Tibial artery (tissue), 4 donors: ENCODE measurements at regions not wholly inside any gene's neighbourhood (a gene's known extent, or its start where the extent isn't known, plus 50 kb on each side); places are given as distances from the start of the nearest gene placed in this dataset.
"Not testable (repeated sequence)": the region's sequence is repeated elsewhere in the genome, so short reads cannot be mapped to it uniquely, and the experiment has no call there.

Experiments used
- DNase-seq, 2 donors: peaks; one replicate each; pipeline ENCODE4 v3.0.0-alpha.2; 2019
- H3K27ac ChIP-seq, 2 donors: fragments of 200-600 bp; sonication (generic) in 1 of 2; 1 replicate in 1 of 2; 2 replicates in 1 of 2; pipeline ENCODE4 v1.5.1; 2018 to 2019; ENCODE audit warnings: mild to moderate bottlenecking in 1 of 2
- H3K27me3 ChIP-seq, 2 donors: fragments of 200-600 bp; sonication (generic) in 1 of 2; one replicate each; pipeline versions ENCODE4 v1.5.1 to v1.6.0; 2016 to 2019
- H3K36me3 ChIP-seq, 3 donors: fragments of 200-600 bp; sonication (generic) in 2 of 3; one replicate each; pipeline ENCODE4 v1.5.1; 2016 to 2019; ENCODE audit warnings: mild to moderate bottlenecking in 2 of 3
- H3K4me1 ChIP-seq, 4 donors: fragments of 200-600 bp; sonication (generic) in 2 of 4; 1 replicate in 3 of 4; 2 replicates in 1 of 4; pipeline ENCODE4 v1.5.1; 2016 to 2019
- H3K4me3 ChIP-seq, 2 donors: fragments of 200-600 bp; sonication (generic) in 1 of 2; 1 replicate in 1 of 2; 2 replicates in 1 of 2; pipeline ENCODE4 v1.5.1; 2018 to 2019; ENCODE audit warnings: mild to moderate bottlenecking in 2 of 2
- H3K9me3 ChIP-seq, 3 donors: fragments of 200-600 bp; sonication (generic) in 1 of 3; one replicate each; pipeline ENCODE4 v1.5.1; 2016 to 2019
- CTCF ChIP-seq, 2 experiments: fragments of 200-600 bp in 1 of 2; fragments of 450-650 bp in 1 of 2; IDR thresholded peaks; one replicate each; pipeline ENCODE4 v1.5.1; 2017 to 2019; ENCODE audit warnings: antibody characterized with exemption in 2 of 2, mild to moderate bottlenecking in 1 of 2, moderate library complexity in 1 of 2
- intact Hi-C: fragments of 100-400 bp; cut with DNase I; formaldehyde crosslinking; loops from one replicate; pipeline ENCODE4 v1.15.0; 2023; ENCODE audit warnings: low total_unique reads

GRCh38 chr19:21622920-21623319 is 117.5 kb downstream of the ZNF429 start:
- intact Hi-C loops: no loop called here
- Histone ChIP-seq H3K27ac (no peak overlapping the region), H3K27me3 (no peaks in the 10 kb centered on the region), H3K36me3 (no peaks in the 10 kb centered on the region), H3K4me3 (no peak overlapping the region), H3K9me3 (no peaks in the 10 kb centered on the region), H3K4me1 (no peaks in the 10 kb centered on the region)
- no peak for TF ChIP-seq CTCF (IDR thresholded peaks at IDR 0.05)
- DNase-seq: no peak

- Histone ChIP-seq H3K9me3 (no peaks in the 10 kb centered on the region), H3K36me3 (no peaks in the 10 kb centered on the region), H3K27ac (no peak overlapping the region), H3K27me3 (no peaks in the 10 kb centered on the region), H3K4me1 (no peaks in the 10 kb centered on the region), H3K4me3 (no peak overlapping the region)
- no peak for TF ChIP-seq CTCF (IDR thresholded peaks at IDR 0.05)
- no peak for DNase-seq
- intact Hi-C loops: no loop called here
Measured at GRCh38 chr19:21621671-21622070, 116.3 kb downstream of the ZNF429 start.

- DNase-seq: no peak
- no peaks in the 10 kb centered on the region for H3K4me1 ChIP-seq
- no peaks in the 10 kb centered on the region for H3K27me3 ChIP-seq
- no peaks in the 10 kb centered on the region for H3K36me3 ChIP-seq
- intact Hi-C loops: no loop called here
- H3K4me3 ChIP-seq: no peak overlapping the region
- H3K27ac ChIP-seq: no peak overlapping the region
- H3K9me3 ChIP-seq: no peaks in the 10 kb centered on the region
- no peak for TF ChIP-seq CTCF (IDR thresholded peaks at IDR 0.05)
Measured at GRCh38 chr19:21617740-21618339, 112.4 kb downstream of the ZNF429 start.

- H3K27ac ChIP-seq, H3K9me3 ChIP-seq, H3K4me3 ChIP-seq, DNase-seq, H3K36me3 ChIP-seq, H3K27me3 ChIP-seq, intact Hi-C loops, H3K4me1 ChIP-seq: not testable (repeated sequence)
Measured at GRCh38 chr19:21614776-21615175, 109.4 kb downstream of the ZNF429 start.

- H3K36me3 ChIP-seq, H3K9me3 ChIP-seq, H3K4me3 ChIP-seq, H3K27me3 ChIP-seq, H3K27ac ChIP-seq, H3K4me1 ChIP-seq, intact Hi-C loops, DNase-seq: not testable (repeated sequence)
Measured at GRCh38 chr19:21613201-21613600, 107.8 kb downstream of the ZNF429 start.

GRCh38 chr19:21612403-21612872 is 107.0 kb downstream of the ZNF429 start:
- no peaks in the 10 kb centered on the region for H3K36me3 ChIP-seq
- no peaks in the 10 kb centered on the region for H3K27me3 ChIP-seq
- H3K27ac ChIP-seq: no peak overlapping the region
- intact Hi-C loops: no loop called here
- no peak for DNase-seq
- no peak for TF ChIP-seq CTCF (IDR thresholded peaks at IDR 0.05)
- H3K4me3 ChIP-seq: no peak overlapping the region
- no peaks in the 10 kb centered on the region for H3K4me1 ChIP-seq
- H3K9me3 ChIP-seq: no peaks in the 10 kb centered on the region
